ENCODE measurements at regions not wholly inside any gene's neighbourhood (a gene's known extent, or its start where the extent isn't known, plus 50 kb on each side); places are given as distances from the start of the nearest gene placed in this dataset.

DNA sequence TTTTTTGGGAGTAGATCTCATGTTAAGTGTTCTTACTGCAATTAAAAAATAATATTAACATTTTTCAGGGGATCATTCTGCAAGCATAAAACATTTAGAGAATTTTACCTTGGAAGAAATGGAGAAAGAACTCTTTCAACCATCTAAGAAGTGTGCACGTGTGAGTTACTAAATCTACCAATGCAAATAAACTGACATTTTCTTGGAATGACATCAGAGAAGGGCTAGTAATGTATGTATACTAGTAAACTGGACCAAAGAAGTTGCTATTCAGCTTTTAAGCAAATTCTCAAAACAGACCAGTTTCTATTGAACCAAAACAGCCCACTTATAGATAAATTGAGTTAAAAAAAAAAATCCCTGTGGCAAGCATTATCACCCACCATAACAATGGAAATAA is 191.2 kb downstream of the BTBD3 start:
- no peak overlapping the region for H3K27ac ChIP-seq
- H4K20me1 ChIP-seq (ENCODE audit: insufficient read depth, poor library complexity, severe bottlenecking) = no peaks in the 10 kb centered on the region
- no peak overlapping the region for H2AFZ ChIP-seq
- no peak for DNase-seq (ENCODE audit: low spot score)
- no peak overlapping the region for H3K4me3 ChIP-seq
- H3K4me1 ChIP-seq (ENCODE audit: insufficient read depth) = peaks cover 3% of the 10 kb centered on the region
- TF ChIP-seq, protein P1, sequence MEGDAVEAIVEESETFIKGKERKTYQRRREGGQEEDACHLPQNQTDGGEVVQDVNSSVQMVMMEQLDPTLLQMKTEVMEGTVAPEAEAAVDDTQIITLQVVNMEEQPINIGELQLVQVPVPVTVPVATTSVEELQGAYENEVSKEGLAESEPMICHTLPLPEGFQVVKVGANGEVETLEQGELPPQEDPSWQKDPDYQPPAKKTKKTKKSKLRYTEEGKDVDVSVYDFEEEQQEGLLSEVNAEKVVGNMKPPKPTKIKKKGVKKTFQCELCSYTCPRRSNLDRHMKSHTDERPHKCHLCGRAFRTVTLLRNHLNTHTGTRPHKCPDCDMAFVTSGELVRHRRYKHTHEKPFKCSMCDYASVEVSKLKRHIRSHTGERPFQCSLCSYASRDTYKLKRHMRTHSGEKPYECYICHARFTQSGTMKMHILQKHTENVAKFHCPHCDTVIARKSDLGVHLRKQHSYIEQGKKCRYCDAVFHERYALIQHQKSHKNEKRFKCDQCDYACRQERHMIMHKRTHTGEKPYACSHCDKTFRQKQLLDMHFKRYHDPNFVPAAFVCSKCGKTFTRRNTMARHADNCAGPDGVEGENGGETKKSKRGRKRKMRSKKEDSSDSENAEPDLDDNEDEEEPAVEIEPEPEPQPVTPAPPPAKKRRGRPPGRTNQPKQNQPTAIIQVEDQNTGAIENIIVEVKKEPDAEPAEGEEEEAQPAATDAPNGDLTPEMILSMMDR (IDR thresholded peaks at IDR 0.05; ENCODE audit: poor library complexity) = no peak
- TF ChIP-seq EZH2 (IDR thresholded peaks at IDR 0.05; ENCODE audit: borderline replicate concordance) (no peak), EZH2phosphoT487 (IDR thresholded peaks at IDR 0.05; ENCODE audit: low read depth, severe bottlenecking, unreplicated experiment) (no peak)
- H3K4me2 ChIP-seq = no peak overlapping the region
- H3K36me3 ChIP-seq (replicated peaks; ENCODE audit: insufficient read depth, low read depth) = no peaks in the 10 kb centered on the region
- no peaks in the 10 kb centered on the region for H3K9me2 ChIP-seq (replicated peaks; ENCODE audit: insufficient read depth)
- no peaks in the 10 kb centered on the region for H3K9me3 ChIP-seq (ENCODE audit: low read depth)
- WGBS (ENCODE audit: low lambda C conversion rate, missing lambda C conversion rate) = 63% methylated on average over 1 of the region's 1 CpG
- H3K79me2 ChIP-seq = no peaks in the 10 kb centered on the region
- H3K27me3 ChIP-seq = no peaks in the 10 kb centered on the region

DNA sequence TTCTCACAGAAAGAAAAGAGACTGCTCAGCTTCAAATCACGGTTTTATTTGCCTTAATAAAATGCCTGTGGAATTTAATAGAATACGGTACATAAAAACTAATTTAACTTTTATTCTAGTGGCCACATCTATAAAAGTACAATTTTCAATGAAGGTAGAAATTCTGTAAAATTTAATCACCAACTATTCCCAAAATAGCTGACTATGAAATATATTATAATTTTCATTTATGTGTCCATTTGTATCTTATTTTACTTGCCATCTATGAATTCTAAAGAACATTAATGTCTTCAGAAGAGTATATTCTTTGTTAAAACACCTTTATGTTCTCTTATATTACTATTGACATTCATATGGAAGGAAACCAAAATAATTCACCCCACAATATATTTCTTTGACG is 192.6 kb downstream of the BTBD3 start:
- no peaks in the 10 kb centered on the region for H3K27me3 ChIP-seq
- 79% methylated on average over 3 of the region's 3 CpGs for WGBS (ENCODE audit: low lambda C conversion rate, missing lambda C conversion rate)
- H3K4me2 ChIP-seq = no peak overlapping the region
- H3K9me2 ChIP-seq (replicated peaks; ENCODE audit: insufficient read depth) = no peaks in the 10 kb centered on the region
- H3K27ac ChIP-seq = no peak overlapping the region
- no peak overlapping the region for H2AFZ ChIP-seq
- no peaks in the 10 kb centered on the region for H3K79me2 ChIP-seq
- H3K4me1 ChIP-seq (ENCODE audit: insufficient read depth) = peaks cover 3% of the 10 kb centered on the region
- no peak overlapping the region for H3K4me3 ChIP-seq
- H3K36me3 ChIP-seq (replicated peaks; ENCODE audit: insufficient read depth, low read depth) = no peaks in the 10 kb centered on the region
- no peak for TF ChIP-seq EZH2phosphoT487 (IDR thresholded peaks at IDR 0.05; ENCODE audit: low read depth, severe bottlenecking, unreplicated experiment)
- no peak for TF ChIP-seq EZH2 (IDR thresholded peaks at IDR 0.05; ENCODE audit: borderline replicate concordance)
- TF ChIP-seq, protein P1 (IDR thresholded peaks at IDR 0.05; ENCODE audit: poor library complexity) = no peak
- DNase-seq (ENCODE audit: low spot score) = no peak
- H3K9me3 ChIP-seq (ENCODE audit: low read depth) = no peaks in the 10 kb centered on the region
- no peaks in the 10 kb centered on the region for H4K20me1 ChIP-seq (ENCODE audit: insufficient read depth, poor library complexity, severe bottlenecking)

DNA sequence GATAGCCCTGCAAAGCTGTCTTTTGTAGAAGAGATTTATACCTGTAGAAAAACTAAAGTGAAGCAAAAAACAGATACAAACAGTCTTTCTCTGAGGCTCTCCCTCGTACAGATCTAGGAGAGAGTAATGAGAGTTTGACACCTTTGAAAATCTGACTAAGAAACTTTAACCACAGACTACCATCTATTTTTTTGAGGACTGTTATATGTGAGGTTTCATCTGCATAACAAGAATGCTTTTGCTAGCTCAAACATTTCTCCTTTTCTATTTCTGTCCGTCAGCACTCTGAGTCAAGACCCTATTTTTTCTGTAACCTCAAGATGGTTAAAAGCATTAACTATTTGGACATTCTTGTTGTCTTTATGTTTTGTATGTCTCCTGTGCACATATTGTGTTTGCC is 193.0 kb downstream of the BTBD3 start:
- Histone ChIP-seq H3K9me2 (replicated peaks; ENCODE audit: insufficient read depth) (no peaks in the 10 kb centered on the region), H3K4me3 (no peak overlapping the region), H2AFZ (no peak overlapping the region), H3K79me2 (no peaks in the 10 kb centered on the region), H3K36me3 (replicated peaks; ENCODE audit: insufficient read depth, low read depth) (no peaks in the 10 kb centered on the region), H3K27ac (no peak overlapping the region), H3K4me1 (ENCODE audit: insufficient read depth) (peaks cover 3% of the 10 kb centered on the region), H3K27me3 (no peaks in the 10 kb centered on the region), H3K4me2 (no peak overlapping the region), H3K9me3 (ENCODE audit: low read depth) (no peaks in the 10 kb centered on the region), H4K20me1 (ENCODE audit: insufficient read depth, poor library complexity, severe bottlenecking) (no peaks in the 10 kb centered on the region)
- DNase-seq (ENCODE audit: low spot score) = no peak
- TF ChIP-seq EZH2phosphoT487 (IDR thresholded peaks at IDR 0.05; ENCODE audit: low read depth, severe bottlenecking, unreplicated experiment) (no peak), EZH2 (IDR thresholded peaks at IDR 0.05; ENCODE audit: borderline replicate concordance) (no peak)
- TF ChIP-seq, protein P1 (IDR thresholded peaks at IDR 0.05; ENCODE audit: poor library complexity) = no peak
- WGBS (ENCODE audit: low lambda C conversion rate, missing lambda C conversion rate) = 65% methylated on average over 2 of the region's 2 CpGs

Data from hepatocyte (in vitro differentiated cells).